GM19025 (cell line): ENCODE measurements at regions not wholly inside any gene's neighbourhood (a gene's known extent, or its start where the extent isn't known, plus 50 kb on each side); places are given as distances from the start of the nearest gene placed in this dataset.
"Not testable (repeated sequence)": the region's sequence is repeated elsewhere in the genome, so short reads cannot be mapped to it uniquely, and the experiment has no call there.

Experiments
- ATAC-seq: cut with Tn5 transposase; IDR thresholded peaks from one replicate; pipeline ENCODE4 v1.9.1; 2021; ENCODE audit warnings: mild to moderate bottlenecking, low read depth, moderate library complexity; ENCODE audit not compliant: unreplicated experiment

DNA sequence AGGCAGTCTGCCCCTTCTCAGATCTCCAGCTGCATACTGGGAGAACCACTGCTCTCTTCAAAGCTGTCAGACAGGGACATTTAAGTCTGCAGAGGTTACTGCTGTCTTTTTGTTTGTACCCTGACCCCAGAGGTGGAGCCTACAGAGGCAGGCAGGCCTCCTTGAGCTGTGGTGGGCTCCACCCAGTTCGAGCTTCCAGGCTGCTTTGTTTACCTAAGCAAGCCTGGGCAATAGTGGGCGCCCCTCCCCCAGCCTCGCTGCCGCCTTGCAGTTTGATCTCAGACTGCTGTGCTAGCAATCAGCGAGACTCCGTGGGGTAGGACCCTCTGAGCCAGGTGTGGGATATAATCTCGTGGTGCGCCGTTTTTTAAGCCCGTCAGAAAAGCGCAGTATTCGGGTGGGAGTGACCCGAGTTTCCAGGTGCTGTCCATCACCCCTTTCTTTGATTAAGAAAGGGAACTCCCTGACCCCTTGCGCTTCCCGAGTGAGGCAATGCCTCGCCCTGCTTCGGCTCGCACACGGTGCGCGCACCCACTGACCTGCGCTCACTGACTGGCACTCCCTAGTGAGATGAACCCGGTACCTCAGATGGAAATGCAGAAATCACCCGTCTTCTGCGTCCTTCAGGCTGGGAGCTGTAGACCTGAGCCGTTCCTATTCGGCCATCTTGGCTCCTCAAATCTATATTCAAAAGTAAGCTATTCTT is 224.4 kb downstream of the ZNF326 start:
- ATAC-seq = not testable (repeated sequence)

DNA sequence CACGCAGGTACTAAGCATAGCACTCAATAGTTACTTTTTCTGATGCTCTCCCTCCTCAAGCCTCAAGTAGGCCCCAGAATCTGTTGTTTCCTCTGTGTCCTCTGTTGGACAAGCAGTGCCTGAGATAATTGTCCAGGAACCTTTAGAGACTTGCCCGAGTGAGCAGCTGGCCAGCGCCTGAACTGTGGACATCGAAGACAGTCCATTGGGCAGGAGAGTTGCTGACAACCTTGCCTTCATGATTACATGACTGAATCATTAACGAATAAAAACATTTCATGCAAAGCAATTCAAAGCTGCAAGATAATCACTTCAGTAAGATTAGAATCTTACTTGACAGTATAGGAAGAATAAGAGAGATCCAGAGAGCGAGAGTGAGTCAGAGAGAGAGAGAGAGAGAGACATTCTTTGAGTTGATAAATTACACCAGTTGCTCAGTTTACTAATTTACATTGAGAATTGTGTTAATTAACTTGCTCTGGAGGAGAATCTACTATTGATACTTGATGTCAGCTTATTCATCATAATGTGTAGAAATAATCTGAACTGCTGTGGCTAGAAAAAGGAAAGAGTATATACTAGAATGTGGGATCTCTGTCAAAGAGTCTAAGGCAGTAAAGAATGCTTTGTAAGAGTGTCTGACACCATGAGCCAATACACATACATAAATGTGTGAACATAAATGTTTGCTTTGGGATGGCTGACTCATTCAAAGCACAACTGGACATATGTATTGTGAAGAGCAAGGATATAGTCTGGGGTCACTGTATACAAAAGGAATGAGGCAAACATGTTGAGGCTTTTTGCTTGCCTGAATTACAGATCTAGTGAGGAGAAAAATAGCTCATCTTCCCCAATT is 216.0 kb downstream of the ZNF326 start:
- no peak for ATAC-seq

DNA sequence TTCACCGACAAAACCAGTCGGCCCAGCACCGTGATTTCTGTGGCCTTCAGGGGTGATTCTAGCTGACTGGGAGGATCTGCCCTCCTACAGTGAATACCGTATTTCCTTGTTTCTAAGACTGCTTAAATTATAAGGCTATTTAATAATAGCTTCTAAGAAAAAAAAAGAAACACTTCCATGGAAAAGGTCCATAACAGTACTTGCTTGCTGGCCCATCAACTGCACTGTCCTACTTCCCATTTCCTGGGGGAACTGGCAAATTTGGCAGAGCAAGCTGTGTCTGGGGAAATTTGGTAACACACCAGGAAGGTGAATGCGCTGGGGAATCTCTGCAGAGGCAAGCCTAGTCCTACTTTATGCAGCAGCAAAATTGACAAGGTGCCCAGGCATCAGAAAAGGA is 214.0 kb downstream of the ZNF326 start:
- no peak for ATAC-seq

DNA sequence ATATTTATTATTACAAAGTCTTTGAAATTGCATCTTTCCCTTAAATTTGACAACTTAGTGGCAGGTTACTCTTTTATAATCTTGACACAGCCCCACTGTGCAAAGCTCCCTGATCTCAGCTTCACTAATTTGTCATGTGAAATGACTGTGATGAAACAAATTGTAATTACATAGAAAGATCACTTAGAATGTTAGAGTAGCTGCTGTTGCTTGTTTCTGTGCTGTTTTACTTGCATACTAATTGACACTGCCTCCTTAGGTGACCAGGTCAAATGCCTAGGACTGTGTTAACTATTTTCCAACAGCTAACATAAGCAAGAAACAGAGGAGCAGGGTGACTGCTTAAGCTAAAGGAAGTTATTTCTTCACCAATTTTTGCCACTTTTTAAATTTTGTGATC is 211.3 kb downstream of the ZNF326 start:
- no peak for ATAC-seq

DNA sequence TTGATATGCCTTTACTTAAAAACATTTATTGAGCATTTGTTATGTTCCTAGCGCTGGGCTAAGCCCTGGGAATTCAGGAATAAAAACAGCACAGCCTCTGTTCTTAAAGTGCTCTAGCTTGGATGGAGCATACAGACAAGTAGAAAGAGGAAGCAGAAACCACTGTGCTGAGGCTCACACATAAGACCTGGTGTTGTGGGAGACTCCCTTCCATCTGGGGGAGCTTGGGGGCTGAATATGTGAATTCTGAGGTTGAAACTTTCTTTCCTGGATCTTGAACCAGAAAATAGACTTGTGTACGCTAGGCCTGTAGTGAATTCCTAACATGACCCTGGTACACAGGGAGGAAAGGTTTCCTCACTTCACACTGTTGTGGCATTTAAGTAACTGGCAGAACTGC is 209.9 kb downstream of the ZNF326 start:
- ATAC-seq = no peak

DNA sequence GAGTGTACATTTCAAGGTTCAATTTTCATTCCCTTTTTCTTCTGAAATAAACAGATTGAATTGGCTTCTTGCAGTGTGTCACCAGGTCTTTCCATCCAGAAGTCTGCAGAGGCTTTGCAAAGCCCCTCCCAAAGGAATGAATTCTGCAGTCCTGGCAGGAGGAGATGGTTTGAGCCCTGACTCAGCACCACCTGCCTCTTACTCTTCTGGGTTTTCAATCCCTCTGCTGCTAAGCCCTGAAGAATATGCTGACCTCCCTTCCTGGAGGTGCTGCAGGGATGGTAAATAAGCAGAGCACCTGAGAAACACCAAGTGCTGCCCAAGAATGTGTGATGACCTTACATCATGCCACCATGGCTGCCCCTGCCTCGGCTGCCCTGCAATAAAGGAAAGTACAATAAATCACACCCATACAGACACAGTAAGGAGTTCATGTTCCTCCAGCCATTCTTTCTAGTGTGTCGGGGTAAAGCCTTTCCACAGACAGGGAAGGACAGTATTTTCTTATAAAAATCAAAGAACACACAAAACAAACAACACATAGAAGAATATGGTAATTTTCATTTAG is 209.2 kb downstream of the ZNF326 start:
- ATAC-seq = no peak

DNA sequence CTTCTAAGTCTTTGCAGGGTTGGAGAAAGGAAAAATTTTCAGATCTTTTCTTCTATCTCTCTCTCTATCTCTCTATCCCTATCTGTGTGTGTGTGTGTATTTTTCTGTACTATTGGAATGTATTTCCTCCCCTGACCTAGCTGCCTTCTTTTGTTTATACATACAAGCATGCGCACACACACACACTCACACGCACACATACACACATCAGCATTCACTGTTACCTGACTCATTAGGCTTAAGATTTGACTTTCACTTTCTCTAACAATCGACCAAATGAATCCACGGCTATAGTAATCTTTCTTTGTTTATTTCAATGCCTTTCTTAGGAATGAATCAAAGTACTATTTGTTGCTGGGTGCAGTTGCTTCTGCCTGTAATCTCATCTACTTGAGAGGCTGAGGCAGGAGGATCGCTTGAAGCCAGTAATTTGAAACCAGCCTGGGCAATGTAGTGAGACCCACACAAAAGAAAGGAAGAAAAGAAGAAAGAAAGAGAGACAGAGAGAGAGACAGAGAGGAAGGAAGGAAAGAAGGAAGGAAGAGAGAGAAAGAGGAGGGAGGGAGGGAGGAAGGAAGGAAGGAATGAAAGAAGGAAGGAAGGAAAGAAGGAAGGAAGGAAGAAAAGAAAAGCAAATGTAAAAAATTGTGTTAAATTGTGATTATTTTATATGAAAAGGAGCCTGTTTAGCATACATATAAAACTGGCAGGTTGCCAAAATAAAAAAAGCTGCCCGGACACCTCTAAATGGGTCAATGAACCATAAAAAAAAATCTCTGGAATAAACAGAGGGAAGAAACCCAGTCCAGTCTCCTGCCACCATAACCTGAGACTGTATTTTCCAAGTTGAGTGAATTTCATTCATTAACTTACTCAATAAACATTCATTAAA is 206.8 kb downstream of the ZNF326 start:
- no peak for ATAC-seq

DNA sequence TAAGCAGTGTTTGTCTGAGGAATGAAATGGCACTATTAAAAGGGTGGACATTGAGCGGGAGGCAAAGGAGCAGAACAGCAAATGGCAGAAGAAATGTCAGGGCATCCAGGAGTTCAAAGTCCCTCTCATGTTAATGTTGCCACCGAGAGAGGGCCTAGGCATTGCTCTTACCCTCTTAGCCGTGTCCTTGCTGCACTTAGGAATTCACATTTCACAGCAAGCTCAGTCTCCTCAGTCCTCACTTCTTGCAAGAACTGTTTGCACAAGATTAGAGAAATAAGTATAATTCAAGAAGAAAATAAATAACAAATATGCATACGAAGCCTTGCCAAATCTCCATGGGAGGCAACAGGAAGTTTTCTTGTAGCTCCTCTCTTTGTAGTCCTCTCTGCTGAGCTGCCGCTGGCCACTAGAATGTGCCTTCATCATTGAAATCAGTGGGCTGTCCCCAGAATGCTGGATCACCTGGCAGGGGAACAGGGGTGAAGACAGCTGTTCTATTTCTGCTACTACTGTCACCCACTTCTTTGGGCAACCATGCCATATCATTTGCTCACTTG is 205.8 kb downstream of the ZNF326 start:
- no peak for ATAC-seq

DNA sequence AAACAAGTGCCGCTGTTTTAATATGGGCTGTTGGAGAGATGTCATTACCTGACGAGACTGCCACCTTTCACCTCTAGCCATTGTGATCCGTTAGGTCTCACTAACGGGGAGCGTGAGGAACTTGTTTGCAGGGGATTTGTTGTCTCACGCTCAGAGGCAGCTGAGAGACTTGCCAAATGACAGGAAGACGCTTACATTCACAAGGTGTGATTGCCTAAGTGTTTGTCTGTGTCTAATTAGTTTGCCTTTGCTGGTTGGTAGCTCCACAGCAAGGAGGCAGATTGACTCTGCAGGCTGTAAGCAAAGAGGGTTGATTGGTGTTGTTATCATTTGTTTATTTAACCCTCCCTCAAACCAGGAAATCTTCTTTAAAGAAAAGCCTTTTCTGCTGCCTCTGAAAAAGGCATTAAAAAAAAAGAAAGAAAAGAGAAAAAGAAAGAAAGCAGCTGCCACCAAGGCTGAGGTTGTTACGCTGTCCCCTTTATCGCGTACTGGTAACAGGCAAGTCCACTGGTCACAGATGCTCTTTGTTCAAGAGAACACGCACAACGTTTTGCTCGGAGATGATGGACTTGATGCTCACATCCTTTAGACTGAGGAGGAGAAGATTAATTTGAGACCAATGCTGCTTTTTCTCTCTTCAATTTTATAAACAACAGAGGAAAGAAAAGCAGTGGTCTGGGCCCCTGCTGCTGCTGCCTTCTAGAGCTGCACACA is 203.9 kb downstream of the ZNF326 start:
- no peak for ATAC-seq

DNA sequence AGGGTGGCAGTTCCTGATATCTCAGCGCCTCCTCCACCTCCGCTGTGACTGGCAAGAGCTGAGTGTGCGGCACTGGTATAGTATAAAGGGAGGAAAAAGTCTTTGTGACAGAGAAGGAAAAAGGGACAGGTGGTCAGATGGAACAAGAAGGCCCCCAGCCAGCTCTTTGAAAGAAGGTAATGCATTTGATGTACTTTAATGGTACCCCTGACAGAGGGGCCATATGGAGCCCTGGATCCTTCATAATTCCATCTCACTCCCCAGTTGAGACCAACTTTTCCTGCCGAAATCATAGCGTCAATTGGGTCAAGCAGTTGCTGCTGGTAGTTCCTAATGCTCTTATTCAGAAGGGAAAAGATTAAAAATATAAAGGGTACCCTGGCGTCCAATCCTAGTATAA is 198.2 kb downstream of the ZNF326 start:
- ATAC-seq = no peak

DNA sequence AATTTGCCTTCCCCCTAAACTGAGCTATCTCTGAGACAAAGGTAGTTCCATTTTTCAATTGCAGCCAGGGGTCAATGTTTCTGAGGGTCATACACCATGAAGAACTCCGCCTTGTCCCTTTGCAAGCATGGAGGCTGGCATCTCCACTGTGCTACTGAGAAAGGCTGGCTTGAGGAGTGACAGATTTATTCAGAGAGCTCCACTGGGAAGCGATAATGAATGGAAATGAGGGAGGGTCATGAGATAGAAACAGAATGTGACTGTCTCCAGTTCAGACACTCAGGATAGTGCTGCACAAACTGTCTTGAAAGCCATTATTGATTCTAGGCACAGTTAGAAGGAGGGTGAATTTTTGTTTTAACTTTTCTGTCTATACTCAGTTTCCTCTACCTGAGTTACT is 197.5 kb downstream of the ZNF326 start:
- no peak for ATAC-seq

DNA sequence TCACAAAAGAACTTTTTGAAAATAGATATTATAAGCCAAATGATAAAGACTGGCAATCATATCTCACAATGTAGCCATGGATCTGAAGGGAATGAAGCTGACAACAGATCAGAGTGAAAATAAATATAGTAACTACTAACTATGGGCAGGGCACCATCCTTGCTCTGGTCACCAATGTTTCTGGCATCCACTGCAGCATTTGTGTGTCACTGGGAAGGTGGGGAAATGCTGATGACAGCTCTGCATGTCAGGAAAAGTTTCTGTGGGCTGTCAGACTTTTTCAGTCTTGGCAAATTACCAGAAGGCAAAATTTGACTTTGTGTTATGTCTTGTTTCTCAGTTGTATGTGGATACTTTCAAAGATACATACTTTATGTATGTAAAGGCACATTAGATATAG is 195.6 kb downstream of the ZNF326 start:
- ATAC-seq = no peak

DNA sequence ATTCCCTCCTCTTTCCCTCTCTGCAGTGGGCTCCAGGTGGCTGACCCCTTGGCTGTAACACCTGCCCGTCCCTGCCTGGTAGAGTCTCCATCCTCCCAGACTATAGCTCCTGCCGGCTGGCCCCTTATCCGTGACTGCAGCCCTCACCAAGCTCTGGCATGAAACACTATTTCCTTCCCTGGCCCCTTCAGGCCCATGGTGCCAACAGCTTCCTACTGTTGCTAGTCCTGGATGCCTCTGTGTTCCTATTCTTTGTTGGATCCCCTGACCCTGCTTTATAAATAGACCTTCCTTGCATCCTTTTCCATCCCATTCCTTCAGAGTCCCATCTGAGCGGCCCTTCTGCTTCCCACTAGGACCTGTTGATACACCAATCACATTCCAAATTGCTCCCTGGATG is 195.0 kb downstream of the ZNF326 start:
- ATAC-seq = no peak

DNA sequence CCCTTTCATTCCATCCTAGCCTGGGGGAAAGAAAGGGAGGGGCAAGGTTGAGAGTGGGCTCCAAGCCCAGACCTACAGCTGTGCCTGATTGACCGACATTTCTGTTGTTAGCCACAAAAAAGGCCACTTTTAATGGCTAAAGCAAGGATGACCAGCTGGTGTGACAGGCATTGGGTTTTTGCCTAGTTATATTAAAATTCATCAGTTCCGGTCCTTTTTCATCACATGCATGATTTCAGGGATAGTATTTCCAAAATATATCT is 192.3 kb downstream of the ZNF326 start:
- ATAC-seq = no peak

DNA sequence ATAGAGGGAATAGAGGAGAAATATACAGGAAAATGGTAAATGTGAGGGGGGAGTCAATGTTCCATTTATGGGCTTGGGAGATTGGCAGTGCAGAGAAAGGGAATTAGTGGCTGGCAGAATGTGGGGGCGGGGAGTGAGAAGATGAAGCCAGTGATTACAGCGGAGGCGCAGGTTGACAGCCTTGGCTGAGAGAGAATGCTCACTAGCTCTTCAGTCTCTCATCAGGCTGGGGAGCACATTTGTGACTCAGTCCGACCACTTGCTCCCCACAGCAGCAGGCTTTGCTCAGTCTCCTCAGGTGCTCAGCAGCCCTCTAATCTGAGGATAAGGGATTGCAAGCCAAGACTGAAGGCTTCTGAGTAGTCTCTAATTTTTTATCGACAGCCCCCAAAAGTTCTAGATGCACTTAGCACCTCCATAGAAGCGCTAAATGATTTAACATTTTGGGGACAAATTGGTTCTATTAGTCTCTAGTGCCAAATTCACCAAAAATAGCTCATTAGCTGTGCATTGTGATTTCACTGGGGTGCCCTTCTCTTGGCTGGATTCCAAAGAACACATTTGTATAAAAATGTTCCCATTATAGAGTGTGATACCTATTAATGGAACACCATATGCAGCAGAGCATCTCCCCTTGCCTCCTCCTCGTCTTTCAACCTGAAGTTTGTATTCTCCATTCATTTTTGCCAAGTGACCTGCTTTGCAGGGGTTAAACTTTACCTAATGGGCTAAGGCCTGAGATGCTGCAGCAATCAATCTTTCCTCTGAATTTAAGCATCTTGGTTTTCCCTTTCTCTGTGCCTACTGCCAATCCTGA is 191.8 kb downstream of the ZNF326 start:
- ATAC-seq = no peak

DNA sequence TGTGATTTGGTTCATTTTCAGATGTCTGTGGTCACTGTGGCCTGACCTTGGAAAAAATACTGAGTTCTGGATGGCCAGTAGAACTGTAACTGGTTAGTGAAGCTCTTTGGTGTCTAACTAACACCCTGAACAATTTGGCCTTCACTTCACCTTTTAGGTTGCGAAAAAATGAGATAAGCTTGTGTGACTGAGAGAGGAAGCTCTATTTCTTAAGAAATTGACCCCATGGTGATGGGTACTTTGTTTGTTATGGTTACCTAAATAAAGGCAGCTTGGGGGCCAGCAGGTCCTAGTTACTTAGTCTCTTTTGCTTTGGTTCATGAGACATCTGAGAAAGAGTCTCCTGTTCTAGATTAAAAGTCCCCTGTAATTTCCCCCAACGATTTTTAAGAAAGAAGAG is 181.6 kb downstream of the ZNF326 start:
- no peak for ATAC-seq

DNA sequence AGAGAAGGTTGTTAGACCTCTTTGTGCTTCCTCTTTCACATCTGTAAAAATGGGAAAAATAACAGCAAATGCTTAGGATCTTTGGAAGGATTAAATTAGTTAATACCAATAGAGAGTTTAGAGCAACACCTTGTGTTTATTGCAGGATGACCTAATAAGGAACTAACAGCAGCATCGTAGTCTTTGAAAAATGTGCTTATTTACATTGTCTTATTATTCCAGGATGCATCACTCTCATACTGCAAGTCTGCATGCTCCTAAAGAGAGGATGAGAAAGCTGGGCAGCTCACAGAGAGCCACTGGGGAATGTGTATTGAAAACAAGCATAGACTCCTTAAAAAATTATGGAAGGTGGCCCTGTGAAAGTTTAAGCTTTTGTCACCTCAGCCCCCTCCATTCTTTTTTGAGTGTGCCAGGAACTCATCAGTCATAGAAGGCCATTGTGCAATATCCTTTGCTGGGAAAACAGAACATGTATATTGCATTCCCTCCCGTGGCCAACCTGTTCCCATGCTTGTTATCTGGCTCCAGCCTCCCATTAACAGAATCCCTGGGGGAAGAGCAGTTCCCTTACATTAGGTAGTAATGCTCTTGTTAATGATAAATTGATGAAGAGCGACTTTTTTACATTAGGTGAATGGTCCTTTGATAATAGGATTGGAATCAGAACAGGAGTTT is 180.7 kb downstream of the ZNF326 start:
- no peak for ATAC-seq

DNA sequence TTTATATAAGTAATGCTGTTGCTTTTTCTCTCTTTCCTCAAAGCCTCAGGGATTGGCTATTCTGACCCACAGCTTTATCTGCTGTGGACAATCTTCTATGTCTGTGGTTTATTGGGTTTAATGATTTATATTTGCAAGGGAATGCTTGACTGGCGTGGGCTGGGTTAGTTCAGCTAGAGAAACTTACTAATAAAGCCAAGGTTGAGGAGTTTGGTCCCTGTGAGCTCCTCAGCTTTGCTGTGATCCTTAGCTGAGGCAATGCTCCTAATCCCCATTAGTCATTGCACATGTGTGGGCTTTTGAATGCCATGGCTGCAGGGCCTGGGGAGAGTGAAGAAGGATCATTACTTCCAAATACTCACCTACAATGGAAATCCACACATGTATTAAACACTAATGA is 179.3 kb downstream of the ZNF326 start:
- no peak for ATAC-seq

DNA sequence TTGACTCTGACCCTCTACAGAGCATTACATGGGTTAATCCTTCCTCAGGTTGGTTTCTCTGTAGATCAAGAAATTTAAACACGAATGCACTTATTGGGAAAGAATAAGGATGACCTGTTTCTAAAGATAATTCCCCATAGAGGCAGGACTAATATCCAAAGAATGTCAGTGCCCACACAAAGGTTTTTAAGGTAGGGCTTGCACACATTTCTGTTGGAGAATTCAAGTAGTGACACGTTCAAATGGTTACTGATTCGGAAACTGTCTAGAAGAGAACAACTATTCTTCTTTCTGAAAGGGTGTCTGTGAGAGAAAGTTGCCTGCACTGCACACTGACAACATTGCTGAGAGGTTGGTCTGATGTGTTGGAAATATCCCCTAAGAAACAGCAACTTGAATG is 167.3 kb downstream of the ZNF326 start:
- no peak for ATAC-seq
